Activated CD4-positive, alpha-beta memory T cell treated with anti-CD3 and anti-CD28 coated beads for 36 hours (primary cell): ENCODE measurements at regions not wholly inside any gene's neighbourhood (a gene's known extent, or its start where the extent isn't known, plus 50 kb on each side); places are given as distances from the start of the nearest gene placed in this dataset.

Experiments
- CTCF ChIA-PET: fragments of 350-600 bp; sonication (Branson Sonifier 250); formaldehyde crosslinking; loops from one replicate; lab custom pipeline; 2021; ENCODE audit warnings: antibody characterized with exemption, inconsistent platforms; lab: Charles Lee
- POLR2A ChIA-PET: fragments of 350-600 bp; sonication (Branson Sonifier 250); formaldehyde crosslinking; loops from one replicate; lab custom pipeline; 2021; ENCODE audit warnings: antibody characterized with exemption; lab: Charles Lee
- DNase-seq: peaks from one replicate; pipeline ENCODE4 v3.0.0-alpha.2; 2020
- H3K27ac Mint-ChIP-seq: one replicate; pipeline ENCODE4 v1.8.0; 2021; ENCODE audit warnings: mixed read lengths
- H3K27me3 Mint-ChIP-seq: one replicate; pipeline ENCODE4 v1.8.0; 2021; ENCODE audit warnings: mixed read lengths
- H3K36me3 Mint-ChIP-seq: one replicate; pipeline ENCODE4 v1.8.0; 2021; ENCODE audit warnings: mixed read lengths
- H3K4me1 Mint-ChIP-seq: one replicate; pipeline ENCODE4 v1.8.0; 2021; ENCODE audit warnings: low read depth, mixed read lengths
- H3K4me3 Mint-ChIP-seq: one replicate; pipeline ENCODE4 v1.8.0; 2021; ENCODE audit warnings: mild to moderate bottlenecking, mixed read lengths
- H3K9me3 Mint-ChIP-seq: one replicate; pipeline ENCODE4 v1.8.0; 2021; ENCODE audit warnings: mixed read lengths
- intact Hi-C: fragments of 100-400 bp; cut with micrococcal nuclease; formaldehyde crosslinking; loops from one replicate; pipeline ENCODE4 v1.15.1; 2023

DNA sequence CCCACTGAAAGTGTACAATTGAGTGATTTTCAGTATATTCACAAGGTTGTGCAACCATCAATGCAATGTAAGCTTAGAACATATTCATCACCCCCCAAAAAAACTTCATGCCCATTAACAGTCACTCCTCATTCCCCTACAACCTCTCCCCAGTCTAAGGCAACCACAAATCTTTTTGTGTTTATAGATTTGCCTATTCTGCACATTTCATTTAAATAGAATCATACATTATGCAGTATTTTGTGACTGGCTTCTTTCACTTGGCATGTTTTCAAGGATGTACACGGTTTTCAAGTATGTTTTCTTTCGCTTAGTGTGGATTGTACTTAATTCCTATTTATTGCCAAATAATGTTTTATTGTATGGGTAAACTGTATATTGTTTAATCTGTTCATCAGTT lies 95.6 kb upstream of the ADRA1D start:
- H3K9me3 Mint-ChIP-seq, result no peaks in the 10 kb centered on the region
- ChIA-PET CTCF (no interaction called here), POLR2A (no interaction called here)
- H3K27ac Mint-ChIP-seq, result no peak overlapping the region
- no peaks in the 10 kb centered on the region for H3K4me1 Mint-ChIP-seq
- no peak overlapping the region for H3K4me3 Mint-ChIP-seq
- H3K36me3 Mint-ChIP-seq, result no peaks in the 10 kb centered on the region
- H3K27me3 Mint-ChIP-seq, result peaks cover 20% of the 10 kb centered on the region
- DNase-seq, result no peak
- intact Hi-C loops, result no loop called here

DNA sequence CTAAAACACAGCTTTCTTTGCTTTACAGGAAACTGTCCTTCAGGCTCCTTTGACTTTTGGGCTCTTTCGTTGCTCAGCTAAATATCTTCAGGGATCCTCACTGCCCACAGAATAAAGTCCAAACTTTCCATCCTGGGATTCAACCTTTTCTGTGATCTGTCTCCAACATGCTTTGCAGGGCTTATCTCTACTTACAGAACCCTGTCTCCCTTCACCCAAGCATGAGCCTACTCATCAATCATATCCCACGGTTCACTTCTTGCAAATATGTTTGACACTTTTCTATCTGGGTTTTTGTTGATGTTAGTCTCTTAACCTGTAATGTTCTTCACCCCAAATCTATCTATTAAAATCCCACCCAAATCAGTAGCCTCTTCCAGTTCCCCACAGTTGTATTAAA lies 93.5 kb upstream of the ADRA1D start:
- H3K27me3 Mint-ChIP-seq, result peaks cover 19% of the 10 kb centered on the region

DNA sequence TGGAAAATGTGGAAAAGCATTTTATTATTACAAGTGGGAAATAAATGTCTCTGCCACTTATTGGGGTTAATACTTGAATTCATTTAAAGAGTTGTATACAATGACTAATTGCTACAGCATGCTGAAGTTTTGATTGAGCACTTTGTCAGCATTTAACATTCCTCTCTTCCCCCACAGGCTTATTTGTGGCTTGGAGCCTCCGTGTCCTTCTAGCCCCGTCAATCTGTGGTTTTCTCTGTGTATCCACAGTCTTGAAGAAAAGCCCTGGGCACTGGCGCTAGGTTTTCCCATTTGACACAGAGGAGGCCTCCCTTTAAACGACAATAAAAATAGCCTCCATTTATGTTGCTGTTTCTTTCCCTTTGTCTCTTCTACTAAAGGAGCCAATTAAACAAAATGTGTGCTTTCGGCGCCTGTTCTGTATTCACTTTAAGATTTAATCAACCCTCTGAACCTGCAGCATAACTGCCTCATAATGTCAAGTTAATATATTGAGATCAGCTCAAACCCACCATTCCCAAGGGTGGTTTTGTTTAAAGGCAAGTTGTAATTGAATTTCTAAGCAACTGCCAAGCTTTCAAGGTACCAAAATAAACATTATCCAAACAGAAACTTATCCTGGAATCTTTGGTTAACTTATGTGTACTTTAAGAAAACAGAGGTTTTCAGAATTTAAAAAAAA lies 92.9 kb upstream of the ADRA1D start:
- H3K4me1 Mint-ChIP-seq, result no peaks in the 10 kb centered on the region
- no peak overlapping the region for H3K4me3 Mint-ChIP-seq
- no peaks in the 10 kb centered on the region for H3K9me3 Mint-ChIP-seq
- CTCF ChIA-PET, result no interaction called here
- DNase-seq, result no peak
- peaks cover 17% of the 10 kb centered on the region for H3K27me3 Mint-ChIP-seq
- intact Hi-C loops, result no loop called here
- no peaks in the 10 kb centered on the region for H3K36me3 Mint-ChIP-seq
- POLR2A ChIA-PET, result no interaction called here
- no peak overlapping the region for H3K27ac Mint-ChIP-seq

More for the DNA sequence above, 93.5 kb upstream of the ADRA1D start:
- H3K9me3 Mint-ChIP-seq, result no peaks in the 10 kb centered on the region
- H3K4me3 Mint-ChIP-seq, result no peak overlapping the region
- H3K36me3 Mint-ChIP-seq, result no peaks in the 10 kb centered on the region
- H3K4me1 Mint-ChIP-seq, result no peaks in the 10 kb centered on the region
- H3K27ac Mint-ChIP-seq, result no peak overlapping the region
- DNase-seq, result no peak
- ChIA-PET CTCF (no interaction called here), POLR2A (no interaction called here)
- intact Hi-C loops, result no loop called here

DNA sequence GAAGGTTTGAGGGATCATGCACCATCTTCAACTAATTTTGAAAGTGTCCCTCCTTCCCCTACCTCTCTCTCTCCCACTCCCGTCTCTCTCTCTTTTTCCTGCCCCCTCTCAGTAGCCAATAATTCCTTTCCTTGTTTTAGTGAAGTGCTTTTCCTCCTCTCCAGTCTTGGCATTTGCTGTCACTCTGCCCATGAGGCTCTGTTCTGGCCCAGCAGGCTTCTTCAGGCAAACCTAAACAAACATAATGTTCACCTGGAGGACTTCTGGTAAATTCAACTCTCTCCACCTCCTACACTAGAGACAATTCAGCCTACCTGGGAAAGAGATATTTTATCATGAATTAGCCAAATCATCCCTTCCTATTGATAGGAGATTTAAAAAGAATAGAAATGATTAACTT lies 86.6 kb upstream of the ADRA1D start:
- DNase-seq, result no peak
- intact Hi-C loops, result no loop called here
- H3K4me3 Mint-ChIP-seq, result no peak overlapping the region
- no peaks in the 10 kb centered on the region for H3K9me3 Mint-ChIP-seq
- H3K4me1 Mint-ChIP-seq, result no peaks in the 10 kb centered on the region
- ChIA-PET CTCF (no interaction called here), POLR2A (no interaction called here)
- H3K36me3 Mint-ChIP-seq, result no peaks in the 10 kb centered on the region
- H3K27ac Mint-ChIP-seq, result no peak overlapping the region
- H3K27me3 Mint-ChIP-seq, result peaks cover 14% of the 10 kb centered on the region

DNA sequence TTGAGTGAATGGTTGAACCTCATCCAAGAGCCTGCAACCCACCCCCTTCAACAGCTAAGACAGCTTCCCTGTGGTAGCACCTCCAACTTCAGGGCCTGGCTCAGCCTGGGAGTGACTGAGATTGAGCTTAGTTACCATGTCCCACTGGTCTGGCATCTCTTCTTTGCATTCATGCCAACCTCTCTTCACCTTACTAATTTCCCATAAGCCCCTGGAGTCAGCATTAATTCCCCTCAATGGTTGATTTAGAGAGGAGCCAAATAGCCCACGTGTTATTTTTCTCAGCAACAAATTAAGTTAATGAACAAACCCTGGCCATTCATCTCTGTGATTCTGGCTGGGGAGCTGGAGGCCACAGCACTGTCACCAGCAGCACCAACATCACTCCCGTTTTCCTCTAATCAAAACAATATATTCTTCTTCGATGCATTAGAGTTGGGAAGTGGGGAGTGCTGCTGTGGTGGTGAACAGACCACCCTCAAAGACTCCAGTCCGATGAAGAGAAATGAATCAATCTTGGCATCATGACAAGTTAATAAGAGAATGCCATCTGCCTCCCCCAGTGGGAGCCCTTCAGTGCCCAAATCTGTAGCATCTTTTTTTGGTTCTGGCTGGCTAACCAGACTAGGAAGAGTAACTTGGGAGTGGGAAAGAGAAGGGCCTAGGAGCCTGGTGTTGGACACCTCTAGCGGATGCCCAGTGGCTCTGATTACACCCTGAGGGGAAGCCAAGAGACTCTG lies 83.2 kb upstream of the ADRA1D start:
- no peak overlapping the region for H3K27ac Mint-ChIP-seq
- H3K4me3 Mint-ChIP-seq, result no peak overlapping the region
- H3K4me1 Mint-ChIP-seq, result no peaks in the 10 kb centered on the region
- ChIA-PET POLR2A (no interaction called here), CTCF (no interaction called here)
- H3K36me3 Mint-ChIP-seq, result no peaks in the 10 kb centered on the region
- intact Hi-C loops, result no loop called here
- H3K27me3 Mint-ChIP-seq, result peaks cover 6% of the 10 kb centered on the region
- DNase-seq, result no peak
- H3K9me3 Mint-ChIP-seq, result no peaks in the 10 kb centered on the region

DNA sequence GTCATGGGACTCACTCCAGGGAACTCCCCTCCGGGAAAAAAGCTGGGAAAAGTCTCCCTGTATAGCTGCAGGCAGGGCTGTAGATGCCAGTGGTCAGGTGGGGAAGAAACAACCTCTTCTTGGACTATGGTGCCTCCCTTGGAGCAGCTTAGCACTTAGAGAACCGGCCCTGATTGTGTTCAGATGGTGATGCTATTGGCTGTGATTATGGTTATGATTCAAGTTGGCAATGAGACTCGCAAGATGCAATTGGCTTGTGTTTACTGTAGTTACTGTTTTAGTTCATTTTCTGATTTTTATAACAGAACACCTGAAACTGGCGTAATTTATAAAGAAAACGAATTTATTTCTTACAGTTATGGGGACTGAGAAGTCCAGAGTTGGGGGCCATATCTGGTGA lies 80.9 kb upstream of the ADRA1D start:
- Mint-ChIP-seq H3K4me1 (no peaks in the 10 kb centered on the region), H3K36me3 (no peaks in the 10 kb centered on the region), H3K27ac (no peak overlapping the region), H3K4me3 (no peak overlapping the region), H3K9me3 (no peaks in the 10 kb centered on the region), H3K27me3 (peaks cover 5% of the 10 kb centered on the region)
- intact Hi-C loops, result no loop called here
- POLR2A ChIA-PET, result no interaction called here
- CTCF ChIA-PET, result no interaction called here
- DNase-seq, result no peak

DNA sequence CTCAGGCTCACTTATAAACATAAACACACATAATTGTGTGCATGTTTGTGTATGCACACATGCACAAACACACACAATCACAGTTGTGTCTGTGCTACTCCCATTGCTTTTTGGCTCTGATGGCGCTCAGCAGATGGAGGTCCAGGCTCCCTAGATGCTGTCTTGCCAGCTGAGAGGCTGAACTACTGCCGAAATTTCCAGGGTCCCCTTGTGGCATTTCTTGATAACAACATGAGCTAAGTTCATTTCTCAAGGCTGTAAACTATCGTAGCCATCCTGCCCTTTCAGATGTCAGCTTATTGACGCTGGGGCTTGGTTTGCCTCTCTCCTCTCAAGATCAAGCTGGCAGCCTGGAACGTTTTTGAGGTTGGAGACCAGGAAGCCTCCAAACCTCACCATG lies 80.1 kb upstream of the ADRA1D start:
- H3K27me3 Mint-ChIP-seq, result peaks cover 5% of the 10 kb centered on the region

DNA sequence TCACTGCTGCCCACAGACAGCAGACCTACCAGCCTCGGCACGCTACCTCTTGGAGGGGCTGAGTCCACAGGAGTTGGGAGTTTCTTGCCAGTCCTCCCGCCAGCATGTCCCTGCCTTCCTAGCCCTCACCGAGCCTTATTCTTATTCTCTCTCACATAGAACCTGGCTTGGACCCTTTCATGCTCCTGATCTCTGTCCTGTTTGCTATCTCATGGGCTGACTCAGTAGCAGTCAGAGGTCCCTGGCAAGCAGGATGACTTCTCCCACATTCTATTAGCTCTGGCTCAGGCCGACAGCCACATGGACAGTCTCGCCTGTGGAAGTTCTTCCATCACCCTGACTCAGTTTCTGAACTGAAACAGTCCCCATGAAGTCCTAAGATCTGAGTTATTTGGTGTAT lies 79.5 kb upstream of the ADRA1D start:
- ChIA-PET POLR2A (no interaction called here), CTCF (no interaction called here)
- Mint-ChIP-seq H3K9me3 (no peaks in the 10 kb centered on the region), H3K27me3 (peaks cover 2% of the 10 kb centered on the region), H3K4me1 (no peaks in the 10 kb centered on the region), H3K36me3 (no peaks in the 10 kb centered on the region), H3K4me3 (no peak overlapping the region), H3K27ac (no peak overlapping the region)
- intact Hi-C loops, result no loop called here
- no peak for DNase-seq

More for the DNA sequence above, 80.1 kb upstream of the ADRA1D start:
- Mint-ChIP-seq H3K9me3 (no peaks in the 10 kb centered on the region), H3K27ac (no peak overlapping the region), H3K4me3 (no peak overlapping the region), H3K4me1 (no peaks in the 10 kb centered on the region), H3K36me3 (no peaks in the 10 kb centered on the region)
- POLR2A ChIA-PET, result no interaction called here
- DNase-seq, result no peak
- intact Hi-C loops, result no loop called here
- CTCF ChIA-PET, result no interaction called here

DNA sequence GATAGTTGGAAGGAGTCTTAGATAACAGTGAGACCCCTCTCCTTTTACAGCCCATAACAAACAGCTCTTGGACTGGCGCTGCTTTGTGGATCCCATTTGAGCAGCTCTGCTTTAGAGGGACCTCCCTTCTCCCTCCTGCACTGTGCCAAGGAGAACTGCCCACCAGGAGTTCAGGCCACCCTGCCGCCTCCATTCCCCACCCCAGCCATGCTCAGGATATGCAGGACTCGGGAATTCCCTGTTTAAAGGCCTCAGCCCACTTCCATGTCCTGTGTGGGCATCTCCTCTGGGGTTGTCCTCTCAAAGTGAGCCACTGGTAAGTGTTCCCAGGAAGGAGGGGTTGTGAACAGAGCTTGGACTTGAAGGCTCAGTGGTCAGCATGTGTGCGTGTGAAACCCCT lies 78.9 kb upstream of the ADRA1D start:
- CTCF ChIA-PET, result no interaction called here
- Mint-ChIP-seq H3K9me3 (no peaks in the 10 kb centered on the region), H3K36me3 (no peaks in the 10 kb centered on the region), H3K27ac (no peak overlapping the region), H3K4me1 (no peaks in the 10 kb centered on the region), H3K27me3 (peaks cover 2% of the 10 kb centered on the region), H3K4me3 (no peak overlapping the region)
- POLR2A ChIA-PET, result no interaction called here
- DNase-seq, result no peak
- intact Hi-C loops, result no loop called here

DNA sequence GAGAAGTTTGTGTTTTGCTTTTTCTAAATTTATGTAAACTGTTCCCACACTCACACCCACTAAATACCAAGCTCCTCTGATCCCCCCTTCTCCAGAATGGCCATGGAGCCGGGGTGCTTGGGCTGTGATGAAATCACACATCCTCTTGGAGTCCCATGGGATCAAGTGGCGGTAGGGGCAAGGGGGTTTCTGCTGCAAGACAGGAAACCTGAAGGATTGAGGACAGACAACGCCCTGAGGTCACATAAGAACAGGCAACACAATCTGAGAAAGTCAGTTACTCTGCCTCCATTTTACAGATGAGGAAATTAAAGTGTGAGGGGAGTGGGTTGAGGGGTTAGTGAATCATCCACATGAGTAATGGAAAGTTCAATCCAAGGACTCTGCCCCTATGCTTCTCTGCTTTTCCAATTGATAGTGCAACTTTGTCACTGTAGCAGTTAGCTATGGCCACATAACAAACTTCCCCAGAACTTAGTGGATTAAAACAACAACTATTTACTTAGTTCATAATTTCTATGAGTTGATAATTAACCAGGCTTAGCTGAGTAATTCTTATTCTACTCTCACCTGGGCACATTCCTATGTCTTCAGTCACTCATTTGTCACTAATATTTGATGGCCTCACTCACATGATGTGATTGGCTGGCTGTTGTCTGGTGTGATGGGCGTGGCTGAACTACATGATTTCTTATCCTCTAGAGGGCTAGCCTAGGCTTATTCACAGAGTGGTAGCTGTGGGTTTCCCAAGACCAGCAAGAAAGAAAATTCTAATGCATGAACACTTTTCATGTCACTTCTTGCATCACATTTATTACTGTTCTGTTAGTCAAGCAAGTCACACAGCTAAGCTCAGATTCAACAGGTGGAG lies 77.3 kb upstream of the ADRA1D start:
- intact Hi-C loops, result no loop called here
- Mint-ChIP-seq H3K4me1 (no peaks in the 10 kb centered on the region), H3K27ac (no peak overlapping the region)

DNA sequence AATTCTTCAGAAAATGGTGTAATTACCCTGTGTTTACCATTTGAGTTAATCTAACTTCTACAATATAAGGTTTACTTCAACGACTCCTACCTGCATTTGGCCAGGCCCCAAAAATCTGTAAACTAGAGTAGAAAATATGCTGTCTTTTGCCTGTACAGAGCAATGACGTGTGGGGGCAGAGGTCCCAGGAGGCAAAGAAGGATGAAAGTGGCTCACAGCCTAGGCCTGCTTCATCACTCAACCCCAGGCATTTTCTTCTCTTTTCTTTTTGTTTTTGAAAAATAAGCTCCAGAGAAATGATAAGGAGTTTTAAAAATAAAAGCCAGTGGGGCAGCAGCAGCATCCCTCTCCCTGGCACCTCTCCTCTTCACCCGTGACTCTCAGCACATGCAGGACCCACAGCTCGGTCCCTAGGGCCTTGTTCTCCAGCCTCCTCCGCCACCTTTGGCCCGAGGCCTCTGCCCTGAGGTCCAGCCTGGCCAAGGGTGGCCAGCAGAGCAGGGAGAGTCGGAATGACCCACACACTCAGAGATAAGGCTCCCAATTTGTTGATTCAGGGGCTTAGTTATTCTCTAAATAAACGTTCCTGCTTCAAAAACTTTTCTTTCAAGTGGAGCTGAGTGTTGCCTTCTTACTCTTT lies 76.6 kb upstream of the ADRA1D start:
- Mint-ChIP-seq H3K4me3 (no peak overlapping the region), H3K36me3 (no peaks in the 10 kb centered on the region), H3K4me1 (no peaks in the 10 kb centered on the region), H3K27ac (no peak overlapping the region), H3K27me3 (peaks cover 3% of the 10 kb centered on the region), H3K9me3 (no peaks in the 10 kb centered on the region)
- no peak for DNase-seq
- intact Hi-C loops, result no loop called here
- POLR2A ChIA-PET, result no interaction called here
- CTCF ChIA-PET, result no interaction called here

More for the DNA sequence above, 77.3 kb upstream of the ADRA1D start:
- no peak for DNase-seq
- CTCF ChIA-PET, result interaction anchor here (0.8 kb wide), 1 partner anchor 220 kb away, joined by 3 read pairs; no protein-coding TSS in a partner anchor
- H3K36me3 Mint-ChIP-seq, result no peaks in the 10 kb centered on the region
- POLR2A ChIA-PET, result no interaction called here
- peaks cover 3% of the 10 kb centered on the region for H3K27me3 Mint-ChIP-seq
- H3K9me3 Mint-ChIP-seq, result no peaks in the 10 kb centered on the region
- H3K4me3 Mint-ChIP-seq, result no peak overlapping the region

DNA sequence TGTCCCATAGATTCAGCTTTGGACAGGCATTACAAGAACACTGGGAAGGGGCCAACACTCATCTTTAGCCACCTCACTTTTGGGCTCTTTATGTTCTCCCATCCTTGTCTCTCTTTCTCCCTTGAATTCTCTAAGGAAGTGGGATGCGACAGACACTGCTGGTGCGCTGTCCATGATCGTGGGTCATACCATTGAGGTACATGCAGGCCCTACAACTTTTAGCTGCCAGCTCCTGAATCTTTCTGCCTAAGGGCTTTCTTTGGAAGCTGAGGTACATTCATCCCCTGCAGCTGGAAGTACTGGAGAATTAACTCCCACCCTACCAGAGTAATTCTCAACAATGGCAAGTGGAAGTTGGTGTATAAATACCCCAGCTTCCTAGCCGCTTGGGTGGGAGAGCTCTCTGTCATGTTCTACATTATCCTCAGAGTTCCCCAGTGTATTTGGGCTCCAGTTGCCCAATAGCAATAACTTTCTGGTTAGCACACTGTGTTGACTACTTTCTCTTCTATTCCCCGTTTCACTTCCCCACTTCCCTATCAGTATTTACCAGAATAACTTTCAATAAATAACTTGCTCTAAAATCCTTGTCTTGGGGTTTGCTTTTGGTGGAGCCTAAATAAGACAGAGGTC lies 75.6 kb upstream of the ADRA1D start:
- no peaks in the 10 kb centered on the region for H3K9me3 Mint-ChIP-seq
- intact Hi-C loops, result no loop called here
- no peaks in the 10 kb centered on the region for H3K36me3 Mint-ChIP-seq
- no peak for DNase-seq
- H3K27me3 Mint-ChIP-seq, result peaks cover 3% of the 10 kb centered on the region
- H3K27ac Mint-ChIP-seq, result no peak overlapping the region
- ChIA-PET CTCF (no interaction called here), POLR2A (no interaction called here)
- H3K4me1 Mint-ChIP-seq, result no peaks in the 10 kb centered on the region
- H3K4me3 Mint-ChIP-seq, result no peak overlapping the region
